Prostate gland (tissue), 2 donors: ENCODE measurements at regions not wholly inside any gene's neighbourhood (a gene's known extent, or its start where the extent isn't known, plus 50 kb on each side); places are given as distances from the start of the nearest gene placed in this dataset.

Experiments used
- DNase-seq: peaks from one replicate; pipeline ENCODE4 v3.0.0-alpha.2; 2019; ENCODE audit warnings: low spot score
- H3K27ac ChIP-seq, 2 donors: fragments of 200-600 bp; sonication (generic); 2 replicates each; pipeline ENCODE4 v1.5.1; 2017 to 2019
- H3K27me3 ChIP-seq: fragments of 200-600 bp; sonication (generic); replicated peaks from 2 replicates; pipeline ENCODE4 v1.5.1; 2019; ENCODE audit not compliant: insufficient read depth
- H3K36me3 ChIP-seq, 2 donors: fragments of 200-600 bp; sonication (generic); 1 replicate in 1 of 2; 2 replicates in 1 of 2; pipeline versions ENCODE4 v1.5.1 to v1.8.1; 2017 to 2019
- H3K4me1 ChIP-seq: fragments of 200-600 bp; sonication (generic); replicated peaks from 2 replicates; pipeline ENCODE4 v1.5.1; 2019
- H3K4me3 ChIP-seq, 2 donors: fragments of 200-600 bp; sonication (generic); 2 replicates each; pipeline ENCODE4 v1.5.1; 2017 to 2019
- H3K9me3 ChIP-seq: fragments of 200-600 bp; sonication (generic); 2 replicates; pipeline ENCODE4 v1.5.1; 2017
- CTCF ChIP-seq, 4 experiments: fragments of 200-600 bp in 2 of 4; fragments of 450-650 bp in 2 of 4; sonication (generic) in 2 of 4; IDR thresholded peaks; 1 replicate in 3 of 4; 2 replicates in 1 of 4; pipeline ENCODE4 v1.5.1; 2016 to 2019; ENCODE audit warnings: antibody characterized with exemption in 4 of 4, mild to moderate bottlenecking in 2 of 4, moderate library complexity in 2 of 4
- POLR2A ChIP-seq: fragments of 450-650 bp; IDR thresholded peaks from one replicate; pipeline ENCODE4 v1.6.1; 2016; ENCODE audit warnings: antibody characterized with exemption, mild to moderate bottlenecking
- POLR2AphosphoS5 ChIP-seq: sonication (generic); formaldehyde crosslinking; IDR thresholded peaks from one replicate; pipeline ENCODE4 v1.6.1; 2017; ENCODE audit warnings: antibody characterized with exemption
- WGBS: methylation state at CpG from one replicate; pipeline ENCODE4 v1.1.5; 2018; 5-methylcytosine and 5-hydroxymethylcytosine counted together
- intact Hi-C: fragments of 100-400 bp; cut with DNase I; formaldehyde crosslinking; loops from one replicate; pipeline ENCODE4 v1.14.2; 2022

GRCh38 chr14:27145170-27145569 lies 547.3 kb upstream of the NOVA1 start:
- no peak overlapping the region for H3K4me3 ChIP-seq
- H3K9me3 ChIP-seq, result no peaks in the 10 kb centered on the region
- no peaks in the 10 kb centered on the region for H3K4me1 ChIP-seq
- no peak for TF ChIP-seq CTCF (IDR thresholded peaks at IDR 0.05)
- TF ChIP-seq POLR2A, result no peak
- TF ChIP-seq POLR2AphosphoS5, result no peak
- no peak overlapping the region for H3K27ac ChIP-seq
- H3K27me3 ChIP-seq, result no peaks in the 10 kb centered on the region
- 97% methylated on average over 1 of the region's 1 CpG for WGBS
- intact Hi-C loops, result no loop called here
- H3K36me3 ChIP-seq, result no peaks in the 10 kb centered on the region
- no peak for DNase-seq

GRCh38 chr14:27148143-27148542 lies 550.3 kb upstream of the NOVA1 start:
- Histone ChIP-seq H3K36me3 (no peaks in the 10 kb centered on the region), H3K27me3 (no peaks in the 10 kb centered on the region), H3K27ac (no peak overlapping the region), H3K4me3 (no peak overlapping the region), H3K9me3 (no peaks in the 10 kb centered on the region), H3K4me1 (no peaks in the 10 kb centered on the region)
- TF ChIP-seq CTCF (IDR thresholded peaks at IDR 0.05) (no peak), POLR2AphosphoS5 (no peak), POLR2A (no peak)
- no peak for DNase-seq
- intact Hi-C loops, result no loop called here

- DNase-seq, result no peak
- intact Hi-C loops, result no loop called here
- over 99% methylated on average over 8 of the region's 8 CpGs for WGBS
- Histone ChIP-seq H3K36me3 (no peaks in the 10 kb centered on the region), H3K9me3 (no peaks in the 10 kb centered on the region), H3K4me1 (no peaks in the 10 kb centered on the region), H3K27me3 (no peaks in the 10 kb centered on the region), H3K4me3 (no peak overlapping the region), H3K27ac (no peak overlapping the region)
- TF ChIP-seq POLR2A (no peak), CTCF (IDR thresholded peaks at IDR 0.05) (no peak), POLR2AphosphoS5 (no peak)
These were observed 566.3 kb upstream of the NOVA1 start for GRCh38 chr14:27164139-27164538.

- Histone ChIP-seq H3K9me3 (no peaks in the 10 kb centered on the region), H3K4me1 (no peaks in the 10 kb centered on the region), H3K27ac (no peak overlapping the region), H3K27me3 (no peaks in the 10 kb centered on the region), H3K4me3 (no peak overlapping the region), H3K36me3 (no peaks in the 10 kb centered on the region)
- no peak for DNase-seq
- intact Hi-C loops, result no loop called here
- TF ChIP-seq POLR2A (no peak), POLR2AphosphoS5 (no peak), CTCF (IDR thresholded peaks at IDR 0.05) (no peak)
- WGBS, result 95% methylated on average over 6 of the region's 6 CpGs
These were observed 577.7 kb upstream of the NOVA1 start for GRCh38 chr14:27175489-27175888.

- Histone ChIP-seq H3K9me3 (no peaks in the 10 kb centered on the region), H3K36me3 (no peaks in the 10 kb centered on the region), H3K4me1 (no peaks in the 10 kb centered on the region), H3K27ac (no peak overlapping the region), H3K27me3 (no peaks in the 10 kb centered on the region), H3K4me3 (no peak overlapping the region)
- TF ChIP-seq CTCF (IDR thresholded peaks at IDR 0.05) (no peak), POLR2A (no peak), POLR2AphosphoS5 (no peak)
- no peak for DNase-seq
- WGBS, result 78% methylated on average over 5 of the region's 5 CpGs
- intact Hi-C loops, result no loop called here
These were observed 583.5 kb upstream of the NOVA1 start for GRCh38 chr14:27181333-27181732.
